Endothelial cell (in vitro differentiated cells): ENCODE measurements at regions not wholly inside any gene's neighbourhood (a gene's known extent, or its start where the extent isn't known, plus 50 kb on each side); places are given as distances from the start of the nearest gene placed in this dataset. TPM values are rescaled to one million over a fixed set of nuclear protein-coding genes. Genes with fewer than 3 reads are reported as not detected.
"Not testable (repeated sequence)": the region's sequence is repeated elsewhere in the genome, so short reads cannot be mapped to it uniquely, and the experiment has no call there.

Experiments used
- DNase-seq: peaks from one replicate; pipeline ENCODE4 v3.0.0; 2021; ENCODE audit warnings: low spot score
- H3K27ac Mint-ChIP-seq: one replicate; pipeline ENCODE4 v1.8.0; 2021; ENCODE audit warnings: mixed read lengths, inconsistent platforms; ENCODE audit not compliant: unreplicated experiment
- H3K27me3 Mint-ChIP-seq: one replicate; pipeline ENCODE4 v1.8.0; 2021; ENCODE audit warnings: mild to moderate bottlenecking, moderate library complexity, mixed read lengths, inconsistent platforms; ENCODE audit not compliant: unreplicated experiment
- H3K36me3 Mint-ChIP-seq: one replicate; pipeline ENCODE4 v1.8.0; 2021; ENCODE audit warnings: mild to moderate bottlenecking, low read depth, mixed read lengths, inconsistent platforms; ENCODE audit not compliant: unreplicated experiment
- H3K4me1 Mint-ChIP-seq: one replicate; pipeline ENCODE4 v1.8.0; 2021; ENCODE audit warnings: mild to moderate bottlenecking, mixed read lengths, inconsistent platforms; ENCODE audit not compliant: unreplicated experiment
- H3K4me3 Mint-ChIP-seq: one replicate; pipeline ENCODE4 v1.8.0; 2021; ENCODE audit warnings: mild to moderate bottlenecking, mixed read lengths, inconsistent platforms; ENCODE audit not compliant: unreplicated experiment
- H3K9me3 Mint-ChIP-seq: one replicate; pipeline ENCODE4 v1.8.0; 2021; ENCODE audit warnings: mixed read lengths, inconsistent platforms; ENCODE audit not compliant: unreplicated experiment
- microRNA-seq: library from miRNA; unstranded; fragments of <30 nt; microRNA quantifications from one replicate; pipeline ENCODE4, GENCODE V29; 2020; ENCODE audit not compliant: unreplicated experiment

GRCh38 chr16:70058056-70058455 lies 56.1 kb upstream of the PDPR start:
- H3K4me1 Mint-ChIP-seq, DNase-seq, H3K4me3 Mint-ChIP-seq, H3K36me3 Mint-ChIP-seq, H3K9me3 Mint-ChIP-seq, H3K27me3 Mint-ChIP-seq, H3K27ac Mint-ChIP-seq: not testable (repeated sequence)

DNA sequence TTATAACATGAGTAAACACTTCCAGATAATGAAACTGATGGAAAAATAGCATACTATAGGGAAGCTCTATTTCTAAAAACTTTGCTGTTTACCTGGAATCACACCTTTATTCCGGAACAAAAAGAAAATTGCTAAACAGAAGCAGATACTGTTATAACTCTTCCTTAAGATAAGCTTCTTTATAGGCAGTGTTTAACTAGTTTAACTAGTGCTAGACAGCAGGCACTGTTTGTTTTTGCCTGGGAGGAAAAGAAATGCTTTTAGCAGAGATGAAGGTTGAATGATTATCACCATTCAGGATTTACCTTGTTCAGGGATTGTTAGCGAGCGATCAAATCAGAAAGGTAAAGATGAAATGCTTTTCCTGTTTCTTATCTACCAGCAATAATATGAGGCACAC lies 54.7 kb upstream of the PDPR start:
- H3K4me1 Mint-ChIP-seq, H3K36me3 Mint-ChIP-seq, H3K9me3 Mint-ChIP-seq, H3K4me3 Mint-ChIP-seq, DNase-seq, H3K27ac Mint-ChIP-seq, H3K27me3 Mint-ChIP-seq: not testable (repeated sequence)

GRCh38 chr16:70060521-70061027 lies 53.6 kb upstream of the PDPR start:
- not testable (repeated sequence) for H3K36me3 Mint-ChIP-seq, DNase-seq, H3K4me3 Mint-ChIP-seq, H3K9me3 Mint-ChIP-seq, H3K27me3 Mint-ChIP-seq, H3K27ac Mint-ChIP-seq, H3K4me1 Mint-ChIP-seq

DNA sequence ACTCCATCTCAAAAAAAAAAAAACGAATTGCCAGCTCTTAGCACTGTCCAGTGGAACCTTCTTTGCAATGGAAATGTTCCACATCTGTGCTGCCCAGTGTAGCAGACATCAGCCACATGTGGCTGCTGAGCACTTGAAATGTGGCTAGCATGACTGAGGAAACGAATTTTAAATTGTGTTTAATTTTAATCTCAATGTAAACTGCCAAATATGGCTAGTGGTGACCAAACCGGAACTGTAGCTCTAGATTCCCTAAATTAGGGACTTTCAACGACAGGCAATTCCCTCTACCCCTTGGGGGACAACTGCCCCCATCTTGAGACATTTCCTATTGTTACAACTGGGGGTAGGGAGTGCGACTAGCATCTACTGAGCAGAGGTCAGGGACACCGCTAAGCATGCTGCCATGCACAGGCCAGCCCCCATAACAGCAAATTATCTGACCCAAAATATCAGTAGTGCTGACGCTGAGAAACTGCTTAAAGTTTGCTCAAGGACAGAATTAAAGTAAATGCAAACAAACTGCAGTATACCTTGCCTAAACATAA lies 52.4 kb upstream of the PDPR start:
- H3K9me3 Mint-ChIP-seq, H3K27ac Mint-ChIP-seq, H3K4me3 Mint-ChIP-seq, H3K4me1 Mint-ChIP-seq, DNase-seq, H3K27me3 Mint-ChIP-seq, H3K36me3 Mint-ChIP-seq: not testable (repeated sequence)

DNA sequence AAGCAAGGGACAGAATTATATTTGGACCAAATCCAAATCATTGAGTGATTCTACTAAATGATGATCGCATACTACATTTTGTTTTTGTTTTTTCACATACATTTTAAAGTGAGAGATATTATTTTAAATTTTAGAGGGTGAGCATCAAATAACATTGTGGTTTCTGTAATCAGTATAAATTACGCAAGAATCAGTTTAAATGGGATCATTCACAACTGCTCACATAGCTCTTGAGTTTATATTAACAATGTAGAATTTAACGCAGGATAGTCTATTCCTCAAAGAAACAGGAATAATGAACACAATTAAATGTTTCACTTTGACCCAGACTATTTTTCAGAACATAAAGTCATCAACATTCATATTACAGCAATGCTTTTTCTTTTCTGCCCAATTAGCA lies 51.2 kb upstream of the PDPR start:
- not testable (repeated sequence) for H3K4me3 Mint-ChIP-seq, H3K4me1 Mint-ChIP-seq, H3K27ac Mint-ChIP-seq, H3K36me3 Mint-ChIP-seq, H3K27me3 Mint-ChIP-seq, DNase-seq, H3K9me3 Mint-ChIP-seq

Small RNA genes in the stretch of these regions (microRNA-seq; reads per million reads assigned to microRNA genes)
- gene MIR1972-2: not detected
